Stomach (tissue), 8 donors: ENCODE measurements at regions not wholly inside any gene's neighbourhood (a gene's known extent, or its start where the extent isn't known, plus 50 kb on each side); places are given as distances from the start of the nearest gene placed in this dataset.

Experiments used
- DNase-seq, 2 donors: peaks; one replicate each; pipeline versions ENCODE4 v3.0.0 to v3.0.0-alpha.2; 2013 to 2019
- H3K27ac ChIP-seq, 5 donors: fragments of 200-600 bp in 4 of 5; sonication (generic) in 4 of 5; one replicate each; pipeline ENCODE4 v1.5.1; 2013 to 2019; ENCODE audit warnings: mild to moderate bottlenecking in 1 of 5, moderate library complexity in 1 of 5
- H3K27me3 ChIP-seq, 3 donors: fragments of 200-600 bp; sonication (generic); one replicate each; pipeline ENCODE4 v1.5.1; 2017 to 2019; ENCODE audit warnings: mixed run types in 1 of 3
- H3K36me3 ChIP-seq, 4 donors: fragments of 200-600 bp; sonication (generic); 1 replicate in 3 of 4; 2 replicates in 1 of 4; pipeline ENCODE4 v1.5.1; 2016 to 2019
- H3K4me1 ChIP-seq, 4 donors: fragments of 200-600 bp; sonication (generic); one replicate each; pipeline ENCODE4 v1.5.1; 2016 to 2019
- H3K4me3 ChIP-seq, 4 donors: fragments of 200-600 bp; sonication (generic) in 3 of 4; one replicate each; pipeline ENCODE4 v1.5.1; 2016 to 2019; ENCODE audit warnings: mild to moderate bottlenecking in 1 of 4
- H3K9me3 ChIP-seq, 4 donors: fragments of 200-600 bp; sonication (generic); one replicate each; pipeline ENCODE4 v1.5.1; 2016 to 2019
- EP300 ChIP-seq: sonication (generic); formaldehyde crosslinking; IDR thresholded peaks from one replicate; pipeline ENCODE4 v1.6.1; 2017; ENCODE audit warnings: antibody characterized with exemption
- POLR2A ChIP-seq, 4 donors: fragments of 450-650 bp; IDR thresholded peaks; one replicate each; pipeline ENCODE4 v1.6.1; 2016; ENCODE audit warnings: antibody characterized with exemption in 4 of 4, control low read depth in 2 of 4, mild to moderate bottlenecking in 1 of 4, moderate library complexity in 1 of 4
- POLR2AphosphoS5 ChIP-seq, 3 donors: sonication (generic); formaldehyde crosslinking; IDR thresholded peaks; one replicate each; pipeline ENCODE4 v1.6.1; 2016; ENCODE audit warnings: antibody characterized with exemption in 3 of 3
- WGBS, 5 donors: extraction: QIAGEN DNeasy Blood & Tissue Kit in 3 of 5; methylation state at CpG; one replicate each; pipeline versions ENCODE4 v1.1.5 to v1.1.7; 2013 to 2018; 5-methylcytosine and 5-hydroxymethylcytosine counted together
- intact Hi-C: fragments of 100-400 bp; cut with DNase I; formaldehyde crosslinking; loops from one replicate; pipeline ENCODE4 v1.15.1; 2023; ENCODE audit warnings: low total_unique reads
- TF ChIP-seq, protein P1 (sequence below), 7 experiments: fragments of 450-650 bp in 4 of 7; fragments of 200-600 bp in 3 of 7; sonication (generic) in 3 of 7; IDR thresholded peaks; one replicate each; pipeline ENCODE4 v1.5.1; 2016 to 2019; ENCODE audit warnings: antibody characterized with exemption in 7 of 7, control low read depth in 2 of 7, mild to moderate bottlenecking in 1 of 7
- donor health status: healthy with polysubstance abuse.
- donor health status: Bipolar disorder and iron deficiency.
- donor health status: healthy.

DNA sequence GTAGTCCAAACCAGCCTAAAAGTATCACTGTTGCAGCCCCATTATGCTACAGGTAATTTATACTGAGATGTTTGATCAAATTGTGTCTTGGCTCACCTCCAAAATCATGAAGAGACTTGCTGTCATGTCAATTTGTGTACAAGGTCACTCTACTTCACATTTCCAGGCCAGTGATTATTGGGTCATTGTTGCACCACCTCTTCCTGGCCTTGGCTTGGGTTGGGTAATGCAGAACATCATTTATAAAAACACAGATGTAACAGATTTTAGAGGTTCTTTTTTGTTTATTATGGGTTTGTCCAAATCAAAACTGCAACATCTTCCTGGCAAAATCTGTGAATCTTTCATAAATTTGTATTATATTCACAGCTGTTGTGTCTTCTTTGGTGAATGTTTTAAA, 459.5 kb downstream of the ANKRD50 start:
- intact Hi-C loops, result no loop called here
- Histone ChIP-seq H3K4me1 (no peaks in the 10 kb centered on the region), H3K27me3 (no peaks in the 10 kb centered on the region), H3K36me3 (no peaks in the 10 kb centered on the region), H3K4me3 (no peak overlapping the region), H3K9me3 (no peaks in the 10 kb centered on the region), H3K27ac (no peak overlapping the region)
- DNase-seq, result no peak
- TF ChIP-seq POLR2A (IDR thresholded peaks at IDR 0.05) (no peak), POLR2AphosphoS5 (IDR thresholded peaks at IDR 0.05) (no peak)
- TF ChIP-seq, protein P1, sequence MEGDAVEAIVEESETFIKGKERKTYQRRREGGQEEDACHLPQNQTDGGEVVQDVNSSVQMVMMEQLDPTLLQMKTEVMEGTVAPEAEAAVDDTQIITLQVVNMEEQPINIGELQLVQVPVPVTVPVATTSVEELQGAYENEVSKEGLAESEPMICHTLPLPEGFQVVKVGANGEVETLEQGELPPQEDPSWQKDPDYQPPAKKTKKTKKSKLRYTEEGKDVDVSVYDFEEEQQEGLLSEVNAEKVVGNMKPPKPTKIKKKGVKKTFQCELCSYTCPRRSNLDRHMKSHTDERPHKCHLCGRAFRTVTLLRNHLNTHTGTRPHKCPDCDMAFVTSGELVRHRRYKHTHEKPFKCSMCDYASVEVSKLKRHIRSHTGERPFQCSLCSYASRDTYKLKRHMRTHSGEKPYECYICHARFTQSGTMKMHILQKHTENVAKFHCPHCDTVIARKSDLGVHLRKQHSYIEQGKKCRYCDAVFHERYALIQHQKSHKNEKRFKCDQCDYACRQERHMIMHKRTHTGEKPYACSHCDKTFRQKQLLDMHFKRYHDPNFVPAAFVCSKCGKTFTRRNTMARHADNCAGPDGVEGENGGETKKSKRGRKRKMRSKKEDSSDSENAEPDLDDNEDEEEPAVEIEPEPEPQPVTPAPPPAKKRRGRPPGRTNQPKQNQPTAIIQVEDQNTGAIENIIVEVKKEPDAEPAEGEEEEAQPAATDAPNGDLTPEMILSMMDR (IDR thresholded peaks at IDR 0.05), result no peak

DNA sequence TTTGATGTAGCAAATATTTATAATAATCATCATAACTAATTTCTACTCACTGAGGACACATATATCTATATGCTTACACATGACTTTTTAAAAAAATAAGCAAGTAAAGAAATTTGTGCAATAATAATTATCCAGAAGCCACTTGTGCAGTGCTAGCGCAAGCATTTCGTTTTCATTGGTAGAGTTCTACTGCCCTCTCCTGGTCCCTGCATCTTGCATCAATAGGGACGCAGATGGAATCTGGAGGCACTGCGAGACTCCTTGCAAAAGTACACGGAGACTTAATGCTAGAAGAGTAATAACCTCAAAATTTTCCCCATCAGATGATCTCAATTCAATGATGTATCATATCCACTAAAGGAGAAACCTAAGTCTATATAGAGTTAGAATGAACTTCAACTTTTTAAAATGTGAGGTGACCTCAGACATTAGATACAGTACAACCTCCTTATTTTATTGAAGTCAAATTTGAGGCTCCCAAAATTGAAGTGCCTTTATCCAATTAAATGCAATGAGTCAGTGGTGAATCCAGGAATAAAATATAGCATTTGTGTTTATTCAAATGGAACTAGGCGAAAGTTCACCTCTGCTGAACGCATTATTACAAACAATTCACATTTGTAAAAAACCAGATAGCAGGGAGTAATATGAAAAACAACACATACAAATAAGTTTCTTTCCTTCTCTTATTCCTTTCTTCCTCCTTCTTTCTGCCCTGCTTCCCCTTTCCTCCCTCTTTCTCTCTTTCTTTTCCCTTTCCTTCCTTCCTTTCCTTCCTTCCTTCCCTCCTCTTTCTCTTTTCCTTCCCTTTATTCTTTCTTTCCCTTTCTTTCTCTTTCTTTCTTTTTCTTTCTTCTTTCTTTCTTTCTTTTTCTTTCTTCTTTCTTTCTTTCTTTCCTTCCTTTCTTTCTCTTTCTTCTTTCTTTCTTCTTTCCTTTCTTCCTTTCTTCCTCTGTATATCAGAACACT, 450.0 kb downstream of the ANKRD50 start:
- TF ChIP-seq, protein P1 (IDR thresholded peaks at IDR 0.05), result peak in 6 of 7 experiments; percentile 32 to 82 (median 68)
- peak in 1 of 3 donors; percentile 50 for TF ChIP-seq POLR2AphosphoS5 (IDR thresholded peaks at IDR 0.05)
- TF ChIP-seq EP300, result no peak
- TF ChIP-seq POLR2A (IDR thresholded peaks at IDR 0.05), result no peak
- Histone ChIP-seq H3K9me3 (no peaks in the 10 kb centered on the region), H3K4me3 (no peak overlapping the region), H3K27ac (peak overlapping the region in 1 of 5 donors; percentile 9), H3K4me1 (no peaks in the 10 kb centered on the region), H3K36me3 (no peaks in the 10 kb centered on the region), H3K27me3 (no peaks in the 10 kb centered on the region)
- 14 to 21% (median 14%) methylated on average over 7 of the region's 7 CpGs for WGBS, 5 donors
- intact Hi-C loops, result loop anchor here (10.0 kb wide), 1 partner anchor 1158 kb away; no protein-coding TSS in a partner anchor
- DNase-seq, result peak; percentile 50 to 94

DNA sequence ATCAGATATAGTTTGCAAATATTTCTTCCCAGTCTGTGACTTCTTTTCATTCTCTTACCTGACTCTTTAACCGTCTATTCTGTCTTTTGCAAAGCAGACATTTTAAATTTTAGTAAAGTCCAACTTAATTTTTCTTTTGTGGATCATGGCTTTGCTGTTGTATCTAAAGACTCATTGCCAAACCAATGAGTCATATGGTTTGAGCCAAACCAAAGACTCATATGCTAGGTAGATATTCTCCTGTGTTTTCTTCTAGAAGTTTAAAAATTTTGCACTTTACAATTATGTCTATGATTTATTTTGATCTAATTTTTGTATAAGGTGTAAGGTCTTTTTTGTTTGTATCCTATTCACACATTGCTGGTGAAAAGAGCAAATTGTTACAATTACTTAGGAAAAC, 446.8 kb downstream of the ANKRD50 start:
- intact Hi-C loops, result loop anchor here (10.0 kb wide), 1 partner anchor 1161 kb away; no protein-coding TSS in a partner anchor

DNA sequence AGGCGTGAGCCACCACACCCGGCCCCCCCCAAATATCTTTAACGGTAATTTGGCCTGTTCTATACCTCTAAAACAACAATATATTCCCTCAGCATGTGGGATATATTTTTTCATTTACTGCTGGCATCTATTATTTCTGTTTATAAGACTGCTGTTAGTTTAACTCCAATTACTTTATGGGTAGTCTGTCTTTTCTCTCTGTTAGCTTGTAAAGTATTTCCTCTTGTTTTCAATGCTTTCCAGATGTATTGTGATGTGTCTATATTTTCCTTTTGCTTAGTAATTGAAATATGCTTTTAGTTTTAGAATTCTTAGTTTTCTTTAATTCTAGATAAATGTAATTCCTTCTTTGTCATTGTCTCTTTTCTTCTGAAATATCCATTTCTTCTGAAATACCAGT, 445.8 kb downstream of the ANKRD50 start:
- TF ChIP-seq, protein P1 (IDR thresholded peaks at IDR 0.05), result no peak
- TF ChIP-seq POLR2AphosphoS5 (IDR thresholded peaks at IDR 0.05) (no peak), EP300 (no peak), POLR2A (IDR thresholded peaks at IDR 0.05) (no peak)
- H3K27me3 ChIP-seq, result no peaks in the 10 kb centered on the region
- intact Hi-C loops, result loop anchor here (10.0 kb wide), 1 partner anchor 1162 kb away; no protein-coding TSS in a partner anchor
- no peak for DNase-seq
- no peak overlapping the region for H3K27ac ChIP-seq
- H3K4me1 ChIP-seq, result no peaks in the 10 kb centered on the region
- H3K4me3 ChIP-seq, result no peak overlapping the region
- peaks cover 0 to 18% (median 8%) of the 10 kb centered on the region in 4 donors for H3K9me3 ChIP-seq
- WGBS, 5 donors, result 83 to 95% (median 90%) methylated on average over 3 of the region's 3 CpGs
- no peaks in the 10 kb centered on the region for H3K36me3 ChIP-seq

More for the DNA sequence above, 446.8 kb downstream of the ANKRD50 start:
- no peaks in the 10 kb centered on the region for H3K36me3 ChIP-seq
- H3K4me3 ChIP-seq, result no peak overlapping the region
- H3K9me3 ChIP-seq, result peaks cover 0 to 10% (median 6%) of the 10 kb centered on the region in 4 donors
- TF ChIP-seq POLR2A (IDR thresholded peaks at IDR 0.05), result no peak
- TF ChIP-seq EP300, result no peak
- H3K4me1 ChIP-seq, result no peaks in the 10 kb centered on the region
- no peak for DNase-seq
- no peaks in the 10 kb centered on the region for H3K27me3 ChIP-seq
- WGBS, 5 donors, result 76 to 96% (median 86%) methylated on average over 1 of the region's 1 CpG
- no peak overlapping the region for H3K27ac ChIP-seq

DNA sequence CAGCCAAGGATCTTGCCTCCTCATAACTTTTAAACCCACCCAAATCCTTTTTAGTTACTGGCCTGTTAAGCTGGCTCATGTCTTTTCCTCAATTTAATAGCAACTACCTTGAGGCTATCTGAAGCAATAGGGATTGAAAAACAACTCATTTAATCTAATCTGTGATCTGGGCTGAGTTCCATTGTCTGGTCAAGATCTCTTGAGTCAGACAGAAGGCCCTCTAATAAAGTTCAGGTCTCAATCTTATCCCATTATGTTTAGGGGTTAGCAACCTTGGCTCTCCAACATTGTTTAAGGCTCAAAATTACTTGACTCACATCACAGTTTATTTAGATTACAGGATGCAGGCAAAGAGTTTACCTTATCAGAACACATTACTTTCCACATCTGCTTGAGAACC, 436.1 kb downstream of the ANKRD50 start:
- no peak for DNase-seq
- no peak overlapping the region for H3K4me3 ChIP-seq
- H3K27ac ChIP-seq, result no peak overlapping the region
- no peaks in the 10 kb centered on the region for H3K4me1 ChIP-seq
- TF ChIP-seq POLR2A (IDR thresholded peaks at IDR 0.05) (no peak), POLR2AphosphoS5 (IDR thresholded peaks at IDR 0.05) (no peak), EP300 (no peak)
- TF ChIP-seq, protein P1 (IDR thresholded peaks at IDR 0.05), result no peak
- peaks cover 0 to under 1% (median 0%) of the 10 kb centered on the region in 4 donors for H3K9me3 ChIP-seq
- intact Hi-C loops, result no loop called here
- no peaks in the 10 kb centered on the region for H3K36me3 ChIP-seq
- no peaks in the 10 kb centered on the region for H3K27me3 ChIP-seq
